GM03348 (cell line): ENCODE measurements at regions not wholly inside any gene's neighbourhood (a gene's known extent, or its start where the extent isn't known, plus 50 kb on each side); places are given as distances from the start of the nearest gene placed in this dataset.
"Not testable (repeated sequence)": the region's sequence is repeated elsewhere in the genome, so short reads cannot be mapped to it uniquely, and the experiment has no call there.

ENCODE experiments used
- DNase-seq: peaks from one replicate; pipeline ENCODE4 v3.0.0; 2012; ENCODE audit warnings: low spot score

DNA sequence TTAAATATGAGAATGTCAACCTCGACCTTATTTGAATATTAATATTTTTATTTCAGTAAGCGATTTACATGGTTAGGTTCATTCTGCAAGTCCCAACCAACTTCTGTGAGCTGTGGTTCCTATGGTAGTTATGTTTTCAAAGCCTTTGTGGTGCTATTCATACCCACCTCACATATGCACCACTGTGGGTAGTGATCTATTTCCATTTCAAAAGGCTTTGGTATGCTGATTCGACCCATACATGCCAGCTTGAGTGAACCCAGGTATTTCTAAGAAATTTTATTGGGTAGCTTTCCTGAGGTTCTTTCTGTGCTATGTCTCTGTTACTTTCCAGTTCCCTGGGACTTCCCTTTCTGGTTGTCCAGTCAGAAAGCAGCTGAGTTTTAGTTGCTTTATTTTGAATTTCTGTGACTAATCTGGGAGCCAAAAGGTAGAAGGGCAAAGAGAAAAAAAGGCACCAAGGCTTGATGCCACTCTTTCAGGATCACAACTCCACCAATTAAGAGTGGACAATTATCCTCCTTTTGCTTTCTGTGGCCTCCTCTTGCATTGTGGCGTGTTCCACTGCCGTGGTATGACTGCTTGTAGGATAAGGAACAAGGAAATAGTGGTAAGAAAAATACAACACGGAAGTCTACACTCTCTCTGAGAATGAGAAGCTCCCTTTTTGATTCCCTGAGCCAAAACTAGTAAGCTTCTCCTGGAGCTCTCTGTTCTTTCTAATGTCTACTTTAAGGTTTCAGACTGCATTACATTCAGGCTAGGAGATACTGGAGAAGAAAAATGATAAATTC, 729.1 kb downstream of the NOVA1 start:
- no peak for DNase-seq

DNA sequence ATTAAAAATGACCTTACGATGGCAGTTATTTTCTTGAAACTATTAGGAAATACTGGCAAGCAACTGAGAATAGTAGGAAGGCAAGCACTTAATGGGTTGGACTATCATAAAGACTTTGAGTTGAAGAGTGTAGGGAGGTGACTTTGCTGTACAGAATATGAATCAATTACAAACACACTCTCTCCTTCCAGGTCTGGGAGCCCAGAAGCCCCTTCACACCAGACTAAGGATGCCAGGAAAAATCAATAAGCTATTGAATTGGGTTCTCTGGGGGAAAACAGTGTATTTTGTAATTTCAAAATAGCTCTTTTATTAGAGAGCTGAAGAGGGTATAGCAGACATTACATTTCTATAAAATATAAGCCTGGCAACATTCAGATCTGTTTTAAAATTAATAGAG, 736.4 kb downstream of the NOVA1 start:
- no peak for DNase-seq

DNA sequence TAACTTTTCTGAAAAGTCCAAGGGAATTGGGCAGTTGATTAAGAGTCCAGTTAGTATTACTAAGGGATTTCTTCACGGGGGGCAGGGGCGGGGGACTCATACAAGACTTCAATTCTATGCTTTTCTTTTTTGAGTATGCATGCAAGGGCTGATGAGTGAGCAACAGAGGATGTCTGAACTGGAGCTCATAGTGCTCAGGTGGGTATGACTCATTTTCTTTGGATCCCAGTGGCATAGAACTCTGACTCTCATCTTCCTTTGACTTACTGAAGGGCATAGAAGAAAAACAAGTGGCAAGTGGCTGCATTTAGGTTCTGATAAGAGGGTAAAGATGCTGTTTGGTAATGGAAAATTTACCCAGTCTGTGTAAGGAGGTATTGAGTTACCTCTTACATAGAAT, 749.2 kb downstream of the NOVA1 start:
- no peak for DNase-seq

DNA sequence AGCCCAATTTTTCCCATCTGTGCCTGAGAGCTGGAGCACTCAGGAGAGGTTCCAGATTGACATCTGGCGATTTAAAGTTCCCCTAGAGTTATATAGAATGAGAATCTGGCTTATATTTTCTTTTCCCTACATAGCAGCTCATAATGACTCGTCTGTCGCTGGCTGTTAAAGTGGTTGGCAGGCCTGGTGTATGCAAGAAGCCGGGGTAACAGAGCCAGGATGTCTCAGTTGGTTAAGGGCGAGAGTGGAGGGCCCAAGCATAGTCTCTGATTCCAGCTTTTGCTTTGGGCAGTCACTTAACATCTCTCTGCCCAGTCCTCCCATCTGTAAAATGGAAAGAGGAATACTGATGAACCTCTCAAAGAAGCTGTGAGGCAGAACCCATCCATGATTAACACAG, 751.6 kb downstream of the NOVA1 start:
- no peak for DNase-seq

DNA sequence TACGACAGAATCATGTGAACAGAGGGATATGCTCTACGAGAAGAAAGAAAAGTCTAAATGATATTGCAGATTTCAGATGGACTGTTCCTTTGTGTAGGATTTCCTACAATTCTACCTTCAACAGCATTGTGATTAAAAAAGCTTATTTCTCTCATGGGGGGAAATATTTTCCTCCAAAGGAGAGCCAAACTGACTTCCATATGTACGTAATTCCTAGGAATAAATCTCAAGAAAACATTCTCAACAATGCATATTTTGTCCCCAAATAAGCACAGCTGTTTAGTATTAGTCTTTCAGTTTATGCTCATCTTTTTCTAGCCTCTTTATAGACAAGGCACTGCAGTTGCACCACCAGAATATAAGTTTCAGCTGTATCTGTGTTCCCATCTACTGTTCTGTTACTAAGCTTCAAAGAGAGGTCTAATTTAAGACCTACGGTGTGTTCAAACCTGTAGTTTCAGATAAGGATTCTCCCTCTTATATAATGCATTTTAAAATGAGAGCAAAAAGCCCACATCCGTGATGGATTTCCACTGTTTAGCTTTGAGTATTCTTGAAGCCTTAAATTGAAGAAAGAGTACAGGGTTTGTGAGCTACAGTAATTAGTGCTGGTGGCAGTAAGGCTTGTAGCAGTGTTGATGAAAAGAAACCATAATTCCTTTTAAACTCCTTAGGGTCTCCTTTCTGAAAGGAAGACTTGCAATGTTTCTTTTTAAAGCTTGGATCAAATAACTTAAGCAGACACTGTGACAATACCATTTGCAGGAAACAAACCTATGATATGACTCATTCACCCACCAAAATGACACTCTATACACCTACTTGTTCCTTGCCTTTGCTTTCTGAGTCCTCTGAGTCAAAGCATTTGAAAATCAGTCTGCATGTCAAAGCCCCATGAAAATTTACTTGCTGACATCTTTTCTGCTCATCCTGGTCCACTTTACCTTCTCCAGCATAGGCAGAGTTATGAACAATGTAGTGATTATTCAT, 754.1 kb downstream of the NOVA1 start:
- no peak for DNase-seq

DNA sequence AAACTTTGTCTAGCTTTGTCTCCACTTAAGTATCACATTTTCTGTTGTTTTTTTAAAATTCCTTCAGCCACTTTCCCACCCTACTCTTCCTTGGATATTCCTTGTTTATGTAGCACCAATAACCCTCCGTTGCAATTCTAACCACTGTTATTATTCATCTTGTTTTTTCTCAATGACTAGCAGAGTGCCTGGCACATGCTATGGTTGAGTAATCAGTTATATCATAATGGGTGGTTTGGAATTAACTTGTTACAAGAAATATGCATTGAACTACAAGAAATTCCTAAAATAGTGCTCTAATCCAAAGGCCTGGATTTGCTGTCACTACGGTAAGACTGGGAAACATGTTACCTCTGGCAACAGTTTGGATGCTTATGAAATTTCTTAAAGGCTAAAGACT, 756.6 kb downstream of the NOVA1 start:
- no peak for DNase-seq

DNA sequence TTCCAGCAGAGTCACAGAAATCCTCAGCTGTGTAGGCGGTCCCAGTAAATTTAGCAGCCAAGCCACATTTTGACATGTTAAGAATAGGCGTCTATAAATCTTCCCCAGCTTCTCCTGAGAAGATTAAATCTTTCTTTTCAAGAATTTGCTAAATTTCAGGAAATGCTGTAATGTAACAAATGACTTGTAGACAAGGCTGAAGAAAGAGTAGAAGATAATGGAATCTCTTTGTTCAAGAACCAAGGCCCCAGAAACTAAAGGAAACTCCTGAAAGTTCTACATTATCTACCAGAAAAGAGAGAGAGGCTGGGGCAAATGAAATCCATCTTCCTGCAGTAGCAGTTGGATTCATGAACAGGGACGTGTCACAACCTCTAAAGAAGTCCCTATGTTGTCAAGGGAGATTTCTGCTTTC, 760.3 kb downstream of the NOVA1 start:
- DNase-seq, result no peak

DNA sequence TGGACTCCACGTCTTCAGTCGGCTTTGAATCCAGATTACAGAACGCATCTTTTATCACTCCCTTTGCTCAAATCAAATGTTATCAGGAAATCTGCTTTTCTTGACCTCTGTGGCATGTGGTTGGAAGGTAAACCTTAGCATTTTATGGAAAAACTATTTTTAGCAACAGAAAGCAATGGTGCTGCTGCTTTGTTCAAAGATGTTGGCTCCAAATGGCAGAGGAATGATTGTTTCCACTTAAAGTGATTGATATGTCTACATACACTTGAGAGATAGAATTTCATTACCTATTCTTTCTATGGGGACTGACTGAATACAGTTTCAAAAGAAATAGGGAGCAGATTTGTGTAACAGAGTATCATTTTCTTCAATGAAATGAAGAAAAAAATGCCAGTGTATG, 761.2 kb downstream of the NOVA1 start:
- DNase-seq, result no peak

DNA sequence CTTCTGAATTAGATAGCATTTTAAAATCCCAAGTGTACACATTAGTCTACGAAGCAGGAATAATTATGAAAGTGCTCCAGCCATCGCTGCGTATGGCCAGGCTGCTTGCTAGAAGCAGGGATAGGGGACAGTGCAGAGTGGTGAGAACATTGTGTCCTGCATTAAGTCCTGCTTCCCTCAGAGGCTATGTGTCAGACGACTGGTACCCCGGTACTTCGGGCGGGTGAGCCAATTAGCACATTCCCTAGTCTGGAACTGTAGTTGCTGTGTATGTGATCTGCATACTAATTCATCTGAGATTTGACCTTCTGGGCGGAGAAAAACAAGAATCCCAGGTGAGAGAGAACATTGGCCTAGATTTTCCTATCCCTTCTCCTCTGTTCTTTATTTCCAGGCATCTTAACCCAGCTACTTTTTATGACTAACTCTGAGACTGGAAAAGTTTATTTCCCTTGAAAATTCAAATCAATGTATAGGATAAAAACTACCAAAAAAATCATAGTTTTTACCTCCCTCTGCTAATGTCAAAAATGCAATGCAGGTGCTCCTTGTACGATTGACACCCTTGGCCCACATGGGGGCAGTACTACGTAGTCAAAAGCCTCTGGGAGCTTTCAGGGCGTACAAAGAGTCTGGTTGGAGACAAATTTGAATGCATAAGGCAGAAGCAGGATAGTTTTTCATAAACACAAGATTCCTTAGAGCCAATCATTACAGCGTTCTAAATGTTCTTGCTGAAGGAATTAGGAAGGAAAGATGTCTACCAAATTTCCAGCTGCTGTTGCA, 764.3 kb downstream of the NOVA1 start:
- no peak for DNase-seq

DNA sequence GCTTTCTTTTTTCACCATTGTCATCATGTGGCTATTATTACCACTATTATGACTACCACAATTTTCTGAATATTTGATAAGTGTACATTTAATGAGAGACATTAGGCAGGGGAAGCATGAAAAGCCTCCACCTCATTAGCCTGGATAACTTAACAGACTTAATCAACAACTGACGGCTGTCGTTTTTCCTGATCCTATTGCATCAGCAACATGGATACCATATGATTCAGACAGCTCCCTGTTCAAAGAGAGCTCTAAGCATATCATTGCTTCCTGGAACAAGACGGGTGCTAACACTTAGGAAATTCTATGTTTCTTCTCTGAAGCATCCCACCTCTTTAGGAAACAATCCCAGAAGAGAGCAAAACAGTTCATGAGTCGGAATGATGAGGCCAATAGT, 765.2 kb downstream of the NOVA1 start:
- DNase-seq, result no peak

DNA sequence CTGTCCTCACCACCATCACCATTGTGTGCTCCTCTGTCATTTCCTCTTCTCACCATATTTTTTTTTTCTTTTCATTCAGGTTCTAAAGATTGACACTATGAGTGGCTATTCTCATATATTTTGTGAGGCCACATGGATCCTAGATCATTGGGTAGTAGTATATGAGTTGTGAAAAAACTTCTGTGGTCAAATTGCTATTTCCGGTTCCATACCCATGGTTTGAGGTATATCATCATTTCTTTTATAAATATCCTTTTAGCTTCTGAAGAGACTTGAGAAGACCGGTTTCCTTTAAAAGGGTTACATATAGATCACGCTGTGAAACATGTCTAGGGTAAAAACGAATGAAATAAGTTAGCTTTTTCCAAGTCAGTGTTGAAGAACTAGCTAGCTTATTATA, 769.3 kb downstream of the NOVA1 start:
- no peak for DNase-seq

DNA sequence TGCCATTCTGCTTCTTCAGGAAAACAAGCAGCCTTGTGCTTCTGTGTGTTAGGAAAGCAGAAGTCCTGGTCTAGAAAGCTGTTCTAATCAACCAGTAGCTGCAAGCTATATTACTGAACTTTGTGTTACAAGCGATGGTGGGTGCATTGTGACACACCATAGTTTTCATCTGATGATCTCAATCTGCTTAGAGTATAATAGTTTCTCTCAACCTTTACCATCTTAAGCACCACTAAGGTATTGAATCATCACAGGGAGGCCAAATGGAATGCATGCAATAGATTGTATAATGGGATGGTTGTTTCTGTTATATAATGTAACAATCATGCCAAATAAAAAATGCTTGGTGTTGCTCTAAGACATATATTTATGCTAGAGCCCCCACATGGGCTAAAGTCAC, 771.7 kb downstream of the NOVA1 start:
- no peak for DNase-seq

DNA sequence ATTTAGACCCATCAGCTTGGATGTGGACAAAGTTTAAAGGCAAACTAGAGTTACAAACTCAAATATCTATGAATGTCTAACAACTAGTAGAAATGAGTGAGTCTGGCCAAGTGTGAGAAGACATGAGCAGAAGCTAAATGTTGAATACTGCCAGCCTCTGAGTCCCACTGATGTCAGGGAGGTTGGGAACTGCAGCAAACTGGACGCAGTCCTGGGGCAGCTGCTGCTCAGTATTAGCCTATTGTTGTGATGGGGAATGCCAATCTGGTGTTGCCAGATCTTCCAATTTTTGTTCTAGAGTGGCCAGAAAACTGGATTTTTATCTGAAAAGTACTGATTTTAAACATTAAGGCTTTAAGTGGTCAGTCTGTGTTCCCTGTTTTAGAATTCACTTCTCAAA, 770.4 kb upstream of the STXBP6 start:
- no peak for DNase-seq

DNA sequence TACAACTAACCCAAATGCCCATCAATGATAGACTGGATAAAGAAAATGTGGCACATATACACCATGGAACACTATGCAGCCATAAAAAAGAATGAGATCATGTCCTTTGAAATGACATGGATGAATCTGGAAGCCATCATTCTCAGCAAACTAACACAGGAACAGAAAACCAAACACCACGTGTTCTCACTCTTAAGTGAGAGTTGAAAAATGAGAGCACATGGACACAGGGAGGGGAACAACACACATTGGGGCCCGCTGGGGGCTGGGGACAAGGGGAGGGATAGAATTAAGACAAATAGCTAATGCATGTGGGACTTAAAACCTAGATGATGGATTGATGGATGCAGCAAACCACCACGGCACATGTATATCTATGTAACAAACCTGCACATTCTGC, 764.7 kb upstream of the STXBP6 start:
- DNase-seq, result not testable (repeated sequence)

DNA sequence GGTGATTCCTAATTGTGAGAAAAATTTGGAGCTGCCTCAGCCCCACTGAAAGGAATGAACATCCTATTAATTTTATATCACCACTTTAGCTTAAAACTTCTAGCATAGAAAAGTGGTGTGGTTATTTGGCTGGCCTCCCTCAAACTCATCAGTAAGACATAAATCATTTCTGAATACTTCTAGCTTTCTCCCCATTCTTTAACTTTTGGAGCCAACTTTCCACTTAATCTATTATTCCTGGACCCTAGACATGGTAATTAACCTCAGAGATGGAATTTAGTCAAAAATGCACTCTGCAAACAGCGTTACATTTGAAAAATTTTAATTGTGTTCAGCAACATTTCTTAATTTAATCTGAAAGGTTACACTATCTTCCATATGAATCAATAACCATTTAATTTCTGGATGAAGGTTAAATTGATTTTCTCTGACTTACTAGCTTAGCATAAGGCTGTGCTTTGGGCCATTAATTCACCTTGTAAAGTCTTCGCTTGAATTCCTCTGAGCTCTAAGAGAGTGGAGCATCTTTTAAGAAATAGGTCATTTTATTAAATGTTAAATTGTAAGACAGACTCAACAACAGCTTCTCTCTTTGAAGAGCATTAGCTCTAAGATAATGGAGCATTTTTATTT, 753.6 kb upstream of the STXBP6 start:
- DNase-seq, result no peak

DNA sequence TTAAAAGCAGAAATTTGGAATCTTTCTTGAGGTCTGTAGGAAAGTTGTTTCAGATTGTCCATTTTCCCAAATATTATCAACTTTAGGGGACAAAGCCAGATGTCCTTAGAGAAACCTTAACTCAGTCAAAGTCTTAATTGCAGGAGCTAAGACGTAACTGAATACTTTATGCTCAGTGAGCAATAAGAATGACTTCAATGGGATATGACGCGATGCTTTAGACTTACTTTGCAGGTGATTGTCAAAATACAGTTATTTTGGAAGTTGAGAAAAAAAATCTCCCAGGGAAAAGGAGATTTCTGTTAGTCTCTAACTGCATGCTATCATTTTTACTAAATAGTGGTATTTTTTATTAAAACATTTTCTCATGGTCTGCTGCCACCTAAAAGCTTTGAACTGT, 750.9 kb upstream of the STXBP6 start:
- DNase-seq, result no peak

DNA sequence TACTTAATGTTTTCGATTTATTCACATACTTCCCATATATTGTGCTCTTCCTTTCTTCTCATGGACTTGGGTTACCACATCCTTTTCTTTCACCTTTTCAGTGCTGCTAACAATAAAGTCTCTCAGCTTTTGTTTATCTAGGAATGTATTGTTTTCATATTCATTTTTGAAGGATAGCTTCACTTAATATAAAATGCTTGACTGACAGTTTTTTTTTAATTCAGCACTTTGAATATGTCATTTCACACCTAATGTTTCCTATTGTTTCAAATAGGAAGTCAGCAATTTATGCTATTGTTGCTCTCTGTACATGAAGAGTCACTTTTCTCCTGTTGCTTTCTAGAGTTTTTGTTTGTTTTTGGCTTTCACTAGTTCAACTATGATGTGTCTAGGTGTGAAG, 738.3 kb upstream of the STXBP6 start:
- DNase-seq, result no peak

DNA sequence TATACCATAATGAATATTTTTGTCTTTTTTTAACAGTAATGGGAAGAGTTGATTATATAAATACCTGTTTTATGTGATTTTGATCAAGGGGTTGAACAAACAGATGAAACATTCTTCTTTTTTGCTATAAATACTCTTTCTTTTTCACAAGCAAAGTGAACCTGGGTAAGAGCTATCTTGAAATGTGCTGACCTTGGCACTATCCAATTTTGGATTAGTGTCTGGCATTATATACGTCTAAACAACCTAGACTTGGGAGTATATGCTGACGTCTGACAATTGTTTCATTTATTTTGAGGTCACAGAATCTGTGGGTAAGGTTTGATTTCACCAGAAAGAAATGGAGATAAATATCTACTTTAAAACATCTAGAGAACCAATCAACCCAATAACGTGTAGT, 716.0 kb upstream of the STXBP6 start:
- no peak for DNase-seq

DNA sequence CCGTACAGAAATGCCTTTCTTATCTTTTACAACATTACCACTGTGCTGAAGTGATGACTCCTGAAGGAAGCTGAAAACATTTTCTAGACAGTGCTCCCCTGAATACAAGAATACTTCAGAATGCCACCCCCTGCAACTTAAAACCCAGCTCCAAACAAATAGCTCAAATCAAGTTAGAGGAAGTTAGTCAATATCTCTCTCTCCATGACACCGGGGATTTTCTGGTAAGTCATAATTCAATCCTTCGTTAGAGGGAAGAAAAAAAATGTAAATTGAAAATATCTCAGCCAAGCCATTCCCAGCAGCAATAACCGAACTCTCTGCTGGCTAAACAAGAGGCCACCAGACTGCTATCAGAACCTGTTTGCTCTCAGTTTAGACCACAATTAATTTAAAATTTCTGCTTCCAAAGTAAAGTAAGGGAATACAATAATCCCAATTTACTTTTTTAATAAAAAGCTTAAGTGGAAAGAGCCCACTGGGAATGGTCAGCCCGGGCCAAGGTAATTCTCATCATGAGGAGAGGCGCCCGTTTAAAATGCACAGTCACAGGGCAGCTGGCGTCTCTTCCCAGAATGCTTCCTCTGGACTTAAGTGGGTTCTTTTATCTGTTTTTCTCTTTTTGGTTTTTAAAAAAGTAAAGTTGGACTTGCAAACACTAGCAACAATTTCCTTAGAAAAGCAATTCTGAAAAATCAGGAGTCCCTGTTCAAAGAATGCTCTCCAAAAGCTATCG, 710.1 kb upstream of the STXBP6 start:
- DNase-seq, result no peak

DNA sequence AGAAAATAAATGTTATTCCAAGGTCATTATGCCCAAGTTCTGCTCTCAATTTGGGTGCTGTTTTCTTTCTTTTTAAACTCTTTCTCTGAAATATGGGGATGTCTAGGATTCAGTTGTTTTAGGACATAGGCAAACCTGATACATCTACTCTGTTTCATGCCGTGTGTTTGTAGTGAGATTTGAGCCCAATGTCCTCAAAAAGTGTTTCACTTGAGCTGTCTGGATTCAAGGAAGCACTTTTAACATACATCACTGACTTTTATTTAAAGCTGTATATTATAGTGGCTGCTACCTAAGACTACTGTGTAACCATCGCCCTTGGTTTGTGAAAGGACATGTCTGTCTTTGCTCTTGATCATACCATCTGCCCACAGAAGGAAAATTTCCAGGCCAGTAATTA, 709.3 kb upstream of the STXBP6 start:
- DNase-seq, result no peak

DNA sequence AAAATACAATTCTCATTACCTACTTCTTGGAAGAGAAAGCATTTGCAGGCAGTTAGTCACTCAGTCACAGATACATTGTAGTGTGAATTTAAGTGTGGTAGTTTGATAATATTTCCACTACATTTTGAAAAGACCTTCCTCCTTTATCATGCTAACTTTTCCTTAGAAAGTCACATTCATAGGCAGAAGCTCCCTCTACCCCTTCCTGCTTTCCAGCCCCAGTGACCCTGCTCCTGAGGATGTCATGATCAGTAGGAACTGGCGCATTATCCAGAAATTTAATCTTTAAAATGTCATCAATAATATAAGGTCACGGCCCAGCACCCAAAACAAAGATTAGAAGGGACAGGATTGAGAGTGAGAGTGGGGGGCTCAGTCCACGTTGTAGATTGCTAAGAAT, 707.4 kb upstream of the STXBP6 start:
- DNase-seq, result no peak
